ENCODE measurements at regions not wholly inside any gene's neighbourhood (a gene's known extent, or its start where the extent isn't known, plus 50 kb on each side); places are given as distances from the start of the nearest gene placed in this dataset.

DNA sequence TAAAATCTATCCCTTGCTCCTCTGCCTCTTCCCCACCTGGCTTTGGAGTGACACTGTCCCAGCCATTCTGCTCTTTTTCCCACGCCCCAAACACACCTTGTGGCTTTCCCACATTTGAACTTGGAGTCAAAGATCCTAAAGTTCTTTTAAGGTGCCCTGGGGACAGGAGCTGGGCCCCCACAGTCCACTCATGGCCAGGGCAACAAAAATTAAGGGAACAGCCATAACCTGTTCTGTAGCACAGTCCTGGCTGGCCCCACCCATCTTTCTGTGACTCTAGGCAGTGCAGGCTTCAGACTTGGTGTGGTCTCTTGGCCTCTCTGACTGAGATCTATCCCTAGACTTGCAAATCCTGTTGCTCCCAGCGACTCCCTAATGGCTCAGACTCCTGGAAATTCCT, 143.0 kb upstream of the MAGI3 start:
- H3K4me1 ChIP-seq (ENCODE audit: control insufficient read depth, insufficient read depth, low read length): no peaks in the 10 kb centered on the region
- no peak overlapping the region for H3K4me3 ChIP-seq (ENCODE audit: low read length)
- DNase-seq (ENCODE audit: low read depth): no peak
- peaks cover 7% of the 10 kb centered on the region for H3K27me3 ChIP-seq (replicated peaks; ENCODE audit: control insufficient read depth, insufficient read depth, low read length)
- H3K36me3 ChIP-seq (ENCODE audit: control insufficient read depth, insufficient read depth, low read length, severe bottlenecking): no peaks in the 10 kb centered on the region
- no peak overlapping the region for H3K9ac ChIP-seq (ENCODE audit: low read length)
- H3K9me3 ChIP-seq (ENCODE audit: control insufficient read depth, low read length): no peaks in the 10 kb centered on the region

DNA sequence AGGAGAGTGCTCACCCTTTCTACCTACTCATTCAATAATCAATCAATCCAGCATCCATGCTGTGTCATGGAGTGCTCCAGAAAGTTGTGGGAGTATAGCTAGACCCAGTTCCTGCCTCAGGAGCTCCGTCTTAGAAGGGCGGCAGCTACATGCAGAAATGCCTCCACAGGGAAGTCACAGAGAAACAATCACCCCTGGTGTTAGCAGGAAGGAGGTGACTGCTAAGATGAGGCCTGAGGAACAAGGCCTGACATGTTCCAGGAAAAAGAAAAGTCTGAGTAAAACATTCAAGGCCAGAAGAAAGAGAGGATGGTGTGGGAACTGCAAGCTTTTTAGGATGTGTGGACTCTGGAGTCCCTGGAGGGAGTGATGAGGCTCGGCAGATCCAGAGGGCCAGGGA, 142.5 kb upstream of the MAGI3 start:
- H3K27me3 ChIP-seq (replicated peaks; ENCODE audit: control insufficient read depth, insufficient read depth, low read length): peaks cover 10% of the 10 kb centered on the region
- no peaks in the 10 kb centered on the region for H3K36me3 ChIP-seq (ENCODE audit: control insufficient read depth, insufficient read depth, low read length, severe bottlenecking)
- H3K4me1 ChIP-seq (ENCODE audit: control insufficient read depth, insufficient read depth, low read length): no peaks in the 10 kb centered on the region
- H3K9ac ChIP-seq (ENCODE audit: low read length): no peak overlapping the region
- H3K9me3 ChIP-seq (ENCODE audit: control insufficient read depth, low read length): no peaks in the 10 kb centered on the region
- no peak for DNase-seq (ENCODE audit: low read depth)
- H3K4me3 ChIP-seq (ENCODE audit: low read length): no peak overlapping the region

DNA sequence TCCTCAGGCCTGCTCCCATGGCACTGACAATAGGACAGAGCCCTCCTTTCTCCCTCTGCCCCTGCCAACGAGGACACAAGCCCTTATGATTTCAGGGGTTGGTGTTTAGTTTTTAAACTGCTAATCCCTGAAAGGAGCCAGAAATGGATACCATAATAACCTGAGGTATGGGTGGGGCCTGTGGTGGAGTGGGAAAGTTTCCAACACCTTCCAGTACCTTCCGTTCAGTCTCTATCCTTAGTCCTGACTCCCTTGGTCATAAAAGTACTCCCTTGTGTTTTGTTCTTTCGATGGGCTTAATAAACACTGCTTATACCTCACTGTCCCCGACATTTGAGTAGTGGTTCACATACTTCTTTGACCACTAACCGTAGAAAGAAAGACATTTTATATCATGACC, 141.8 kb upstream of the MAGI3 start:
- Histone ChIP-seq H3K36me3 (ENCODE audit: control insufficient read depth, insufficient read depth, low read length, severe bottlenecking) (no peaks in the 10 kb centered on the region), H3K4me1 (ENCODE audit: control insufficient read depth, insufficient read depth, low read length) (no peaks in the 10 kb centered on the region), H3K9ac (ENCODE audit: low read length) (no peak overlapping the region), H3K9me3 (ENCODE audit: control insufficient read depth, low read length) (no peaks in the 10 kb centered on the region), H3K4me3 (ENCODE audit: low read length) (no peak overlapping the region), H3K27me3 (replicated peaks; ENCODE audit: control insufficient read depth, insufficient read depth, low read length) (peaks cover 11% of the 10 kb centered on the region)
- DNase-seq (ENCODE audit: low read depth): no peak

DNA sequence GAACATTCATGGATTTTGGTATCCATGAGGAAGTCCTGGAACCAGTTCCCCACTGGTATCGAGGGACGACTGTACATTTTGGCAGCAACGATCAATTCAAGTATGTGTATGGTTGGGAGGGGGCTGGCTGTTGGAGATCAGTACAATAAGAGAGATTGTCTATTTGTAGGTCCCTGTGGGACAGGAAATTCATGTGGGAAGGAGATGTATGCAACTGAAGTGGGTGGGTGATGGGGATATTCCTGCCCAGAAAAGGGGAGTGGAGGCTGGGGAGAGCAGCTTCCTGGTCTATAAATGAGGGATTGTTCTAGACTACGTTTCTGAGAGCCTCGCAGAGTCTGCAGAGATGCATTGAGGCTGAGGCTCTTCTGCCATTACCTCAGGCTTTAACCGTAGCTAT, 140.2 kb upstream of the MAGI3 start:
- peaks cover 14% of the 10 kb centered on the region for H3K27me3 ChIP-seq (replicated peaks; ENCODE audit: control insufficient read depth, insufficient read depth, low read length)
- no peaks in the 10 kb centered on the region for H3K4me1 ChIP-seq (ENCODE audit: control insufficient read depth, insufficient read depth, low read length)
- no peaks in the 10 kb centered on the region for H3K9me3 ChIP-seq (ENCODE audit: control insufficient read depth, low read length)

DNA sequence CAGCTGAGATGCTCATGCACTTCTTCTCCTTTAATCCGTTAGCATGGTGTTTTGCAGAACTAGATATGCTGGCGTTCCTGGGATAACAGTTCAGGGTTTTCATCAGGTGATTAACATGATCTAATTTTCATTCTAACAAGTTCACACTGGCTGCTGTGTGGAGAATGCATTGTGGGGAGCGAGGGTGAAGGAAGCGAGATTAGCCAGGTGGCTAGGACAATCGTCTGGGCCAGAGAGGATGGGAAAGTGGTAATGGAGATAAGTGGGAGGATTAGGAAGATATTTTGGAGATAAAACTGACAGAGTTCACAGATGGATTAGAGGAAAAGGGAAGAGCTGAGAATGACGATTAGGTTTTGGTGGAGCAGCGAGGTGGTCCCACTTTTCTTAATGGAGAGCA, 138.1 kb upstream of the MAGI3 start:
- Histone ChIP-seq H3K9me3 (ENCODE audit: control insufficient read depth, low read length) (no peaks in the 10 kb centered on the region), H3K36me3 (ENCODE audit: control insufficient read depth, insufficient read depth, low read length, severe bottlenecking) (no peaks in the 10 kb centered on the region), H3K4me3 (ENCODE audit: low read length) (no peak overlapping the region), H3K27me3 (replicated peaks; ENCODE audit: control insufficient read depth, insufficient read depth, low read length) (peaks cover 18% of the 10 kb centered on the region), H3K4me1 (ENCODE audit: control insufficient read depth, insufficient read depth, low read length) (no peaks in the 10 kb centered on the region), H3K9ac (ENCODE audit: low read length) (no peak overlapping the region)
- no peak for DNase-seq (ENCODE audit: low read depth)

More for the DNA sequence above, 140.2 kb upstream of the MAGI3 start:
- no peaks in the 10 kb centered on the region for H3K36me3 ChIP-seq (ENCODE audit: control insufficient read depth, insufficient read depth, low read length, severe bottlenecking)
- no peak overlapping the region for H3K9ac ChIP-seq (ENCODE audit: low read length)
- H3K4me3 ChIP-seq (ENCODE audit: low read length): no peak overlapping the region
- DNase-seq (ENCODE audit: low read depth): no peak

DNA sequence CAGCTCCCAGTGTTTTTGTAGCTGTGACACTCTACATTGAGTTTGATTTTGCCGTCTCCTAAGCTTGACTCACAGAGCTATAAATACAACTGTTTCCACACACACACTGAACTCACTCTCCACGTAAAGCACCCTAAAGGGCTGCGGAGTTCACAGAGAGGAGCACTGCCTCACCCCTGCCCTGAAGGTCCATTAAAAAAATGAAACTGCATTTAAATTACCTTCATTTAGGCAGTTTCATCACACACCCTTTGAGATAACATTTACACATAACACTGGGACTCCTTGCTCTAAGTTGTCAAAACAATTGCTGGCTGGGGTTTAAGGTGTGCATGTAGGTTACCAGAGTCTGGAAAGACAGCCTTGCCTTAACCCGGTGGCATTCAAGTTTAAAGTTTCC, 137.1 kb upstream of the MAGI3 start:
- Histone ChIP-seq H3K27me3 (replicated peaks; ENCODE audit: control insufficient read depth, insufficient read depth, low read length) (peaks cover 18% of the 10 kb centered on the region), H3K36me3 (ENCODE audit: control insufficient read depth, insufficient read depth, low read length, severe bottlenecking) (no peaks in the 10 kb centered on the region), H3K9ac (ENCODE audit: low read length) (no peak overlapping the region), H3K9me3 (ENCODE audit: control insufficient read depth, low read length) (no peaks in the 10 kb centered on the region), H3K4me1 (ENCODE audit: control insufficient read depth, insufficient read depth, low read length) (no peaks in the 10 kb centered on the region), H3K4me3 (ENCODE audit: low read length) (no peak overlapping the region)
- no peak for DNase-seq (ENCODE audit: low read depth)

DNA sequence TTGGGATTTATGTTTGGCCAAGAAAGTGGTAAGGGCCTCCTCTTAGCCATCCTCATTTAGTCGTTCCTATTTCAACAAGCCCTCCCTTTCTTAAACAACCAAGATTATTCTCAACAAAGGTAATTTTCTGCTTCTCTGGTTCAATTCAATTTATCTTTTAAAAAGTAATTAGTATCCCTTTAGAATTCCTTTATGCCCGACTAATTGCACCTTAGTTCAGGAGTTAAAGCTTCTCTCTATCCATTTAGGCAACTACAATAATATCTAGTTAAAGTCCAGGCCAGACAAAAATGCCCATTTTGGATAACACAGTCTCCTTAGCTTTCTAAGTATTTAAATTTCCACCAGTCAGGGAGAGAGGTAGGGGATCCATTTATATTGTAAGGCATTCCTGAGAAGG, 136.7 kb upstream of the MAGI3 start:
- Histone ChIP-seq H3K27me3 (replicated peaks; ENCODE audit: control insufficient read depth, insufficient read depth, low read length) (peaks cover 18% of the 10 kb centered on the region), H3K4me3 (ENCODE audit: low read length) (no peak overlapping the region), H3K4me1 (ENCODE audit: control insufficient read depth, insufficient read depth, low read length) (no peaks in the 10 kb centered on the region), H3K36me3 (ENCODE audit: control insufficient read depth, insufficient read depth, low read length, severe bottlenecking) (no peaks in the 10 kb centered on the region), H3K9ac (ENCODE audit: low read length) (no peak overlapping the region), H3K9me3 (ENCODE audit: control insufficient read depth, low read length) (no peaks in the 10 kb centered on the region)
- DNase-seq (ENCODE audit: low read depth): no peak

DNA sequence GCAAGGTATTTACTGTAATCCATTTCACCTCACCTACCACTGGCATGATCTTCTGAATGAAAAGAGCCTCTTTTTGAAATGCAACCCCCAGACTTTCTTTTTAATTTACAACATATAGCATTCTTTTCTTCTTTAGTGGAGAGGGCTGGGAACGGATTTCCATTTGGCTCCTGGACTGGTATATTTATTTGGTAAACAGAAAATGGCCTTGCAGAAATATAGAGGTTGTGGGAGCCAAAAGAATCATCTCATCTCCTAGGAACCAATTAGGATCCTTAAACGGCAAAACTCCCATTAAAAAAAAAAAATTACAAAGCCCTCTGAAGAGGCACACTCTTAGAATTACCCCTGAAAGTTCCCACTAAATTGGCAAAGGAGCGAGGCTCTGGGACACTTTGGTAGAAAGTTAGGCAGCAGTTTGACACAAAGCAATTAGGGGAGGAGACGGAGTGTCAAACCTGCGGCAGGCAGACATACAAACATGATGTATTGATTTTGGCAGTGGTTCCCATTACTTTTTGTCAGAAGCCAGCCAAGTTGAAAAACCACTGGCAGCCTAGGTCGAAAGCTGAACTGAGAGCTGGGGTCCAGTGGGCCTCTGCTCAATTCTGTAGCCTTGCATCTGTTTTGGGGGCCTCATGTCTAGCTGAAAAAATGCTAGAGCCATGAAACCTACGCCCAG, 135.1 kb upstream of the MAGI3 start:
- Histone ChIP-seq H3K27me3 (replicated peaks; ENCODE audit: control insufficient read depth, insufficient read depth, low read length) (peaks cover 13% of the 10 kb centered on the region), H3K4me3 (ENCODE audit: low read length) (no peak overlapping the region)
- DNase-seq (ENCODE audit: low read depth): no peak

DNA sequence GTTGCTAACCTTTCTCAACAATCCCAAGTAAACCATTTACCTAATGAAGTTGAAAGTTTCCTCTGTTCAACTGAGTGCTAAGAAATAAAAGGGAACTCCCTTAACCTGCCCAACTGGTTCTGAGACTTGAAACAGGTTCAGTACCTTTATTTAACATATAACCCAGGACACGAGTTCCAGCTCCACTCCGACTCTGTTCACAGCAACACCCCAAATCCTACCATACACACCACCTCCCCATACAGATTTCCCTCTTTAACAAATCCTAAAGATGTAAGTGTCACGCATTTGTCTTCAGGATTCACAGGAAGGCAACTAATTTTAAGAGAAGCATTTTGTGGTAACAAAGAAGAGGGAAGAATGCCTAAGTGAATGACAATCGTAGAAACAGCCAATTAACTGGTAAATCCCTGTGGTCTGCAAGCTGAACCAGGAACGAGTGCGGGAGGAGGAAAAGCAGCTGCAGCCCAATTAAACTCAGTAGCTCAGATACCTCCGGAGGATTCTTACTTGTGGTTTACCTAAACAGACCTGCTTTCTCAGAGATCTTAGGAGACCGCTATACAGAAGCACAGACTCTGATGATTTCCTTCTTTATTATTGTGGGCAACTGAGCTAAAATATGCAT, 134.5 kb upstream of the MAGI3 start:
- no peaks in the 10 kb centered on the region for H3K4me1 ChIP-seq (ENCODE audit: control insufficient read depth, insufficient read depth, low read length)
- no peaks in the 10 kb centered on the region for H3K36me3 ChIP-seq (ENCODE audit: control insufficient read depth, insufficient read depth, low read length, severe bottlenecking)
- H3K9ac ChIP-seq (ENCODE audit: low read length): no peak overlapping the region
- no peak overlapping the region for H3K4me3 ChIP-seq (ENCODE audit: low read length)
- H3K9me3 ChIP-seq (ENCODE audit: control insufficient read depth, low read length): no peaks in the 10 kb centered on the region
- DNase-seq (ENCODE audit: low read depth): no peak
- peaks cover 11% of the 10 kb centered on the region for H3K27me3 ChIP-seq (replicated peaks; ENCODE audit: control insufficient read depth, insufficient read depth, low read length)

More for the DNA sequence above, 135.1 kb upstream of the MAGI3 start:
- no peaks in the 10 kb centered on the region for H3K9me3 ChIP-seq (ENCODE audit: control insufficient read depth, low read length)
- no peak overlapping the region for H3K9ac ChIP-seq (ENCODE audit: low read length)
- no peaks in the 10 kb centered on the region for H3K36me3 ChIP-seq (ENCODE audit: control insufficient read depth, insufficient read depth, low read length, severe bottlenecking)
- no peaks in the 10 kb centered on the region for H3K4me1 ChIP-seq (ENCODE audit: control insufficient read depth, insufficient read depth, low read length)

DNA sequence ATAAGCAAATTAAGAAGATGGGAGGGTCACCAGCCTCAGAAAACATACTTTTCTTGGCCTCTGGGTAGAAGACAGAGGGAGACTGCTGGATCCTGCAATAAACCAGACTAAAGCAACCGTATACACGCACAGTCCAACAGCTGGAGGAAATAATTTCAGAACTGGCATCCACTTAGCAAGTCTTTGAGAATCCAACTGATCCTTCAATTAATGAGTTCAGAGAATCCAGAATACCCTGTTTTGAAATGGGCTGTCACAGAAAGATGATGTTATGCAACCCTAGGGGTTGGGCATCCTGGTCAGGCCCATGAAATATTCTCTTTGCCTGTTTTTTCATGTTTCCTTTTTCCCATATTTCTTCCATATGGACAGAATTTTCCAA, 134.0 kb upstream of the MAGI3 start:
- no peaks in the 10 kb centered on the region for H3K4me1 ChIP-seq (ENCODE audit: control insufficient read depth, insufficient read depth, low read length)
- no peaks in the 10 kb centered on the region for H3K9me3 ChIP-seq (ENCODE audit: control insufficient read depth, low read length)
- peaks cover 11% of the 10 kb centered on the region for H3K27me3 ChIP-seq (replicated peaks; ENCODE audit: control insufficient read depth, insufficient read depth, low read length)
- no peak overlapping the region for H3K9ac ChIP-seq (ENCODE audit: low read length)
- no peak for DNase-seq (ENCODE audit: low read depth)
- H3K36me3 ChIP-seq (ENCODE audit: control insufficient read depth, insufficient read depth, low read length, severe bottlenecking): no peaks in the 10 kb centered on the region
- no peak overlapping the region for H3K4me3 ChIP-seq (ENCODE audit: low read length)

DNA sequence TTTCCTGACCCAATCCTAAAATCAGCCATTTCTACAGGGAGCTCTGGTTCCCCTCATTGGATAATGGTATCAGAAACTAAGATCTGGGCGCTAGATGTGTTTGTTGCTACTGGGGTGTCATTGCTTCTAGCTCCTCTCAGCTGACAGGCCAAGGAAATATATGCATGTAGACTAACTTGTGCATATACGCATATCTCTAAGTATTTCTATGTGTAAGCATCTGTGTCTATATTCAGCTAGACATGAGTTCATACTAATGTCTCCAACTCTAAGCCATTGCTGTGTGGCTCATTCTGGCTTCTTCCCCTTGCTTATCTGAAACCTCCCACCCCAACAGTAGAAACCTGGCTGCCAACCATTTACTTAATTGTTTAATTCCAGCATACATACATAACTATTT, 130.3 kb upstream of the MAGI3 start:
- Histone ChIP-seq H3K27me3 (replicated peaks; ENCODE audit: control insufficient read depth, insufficient read depth, low read length) (peaks cover 4% of the 10 kb centered on the region), H3K9ac (ENCODE audit: low read length) (no peak overlapping the region), H3K36me3 (ENCODE audit: control insufficient read depth, insufficient read depth, low read length, severe bottlenecking) (no peaks in the 10 kb centered on the region), H3K4me1 (ENCODE audit: control insufficient read depth, insufficient read depth, low read length) (no peaks in the 10 kb centered on the region), H3K9me3 (ENCODE audit: control insufficient read depth, low read length) (no peaks in the 10 kb centered on the region), H3K4me3 (ENCODE audit: low read length) (no peak overlapping the region)
- DNase-seq (ENCODE audit: low read depth): no peak

DNA sequence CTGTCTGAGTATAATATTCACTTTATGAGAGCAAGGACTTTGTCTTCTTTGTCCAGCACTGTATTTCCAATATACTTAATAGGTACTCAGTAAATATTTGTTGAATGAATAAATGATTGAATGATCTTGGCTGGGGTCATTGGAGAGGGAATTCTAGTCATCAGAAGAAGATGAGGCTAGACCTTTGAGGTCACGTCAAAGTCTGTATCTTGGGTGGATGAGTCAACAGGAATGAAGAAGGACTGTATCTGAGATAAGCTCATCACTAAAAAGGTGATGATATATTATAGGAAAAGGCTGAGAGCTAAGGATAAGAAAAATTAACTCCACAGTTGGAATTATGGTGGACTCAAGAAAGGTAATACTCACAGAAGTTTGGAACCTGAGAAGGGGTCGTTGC, 125.1 kb upstream of the MAGI3 start:
- Histone ChIP-seq H3K36me3 (ENCODE audit: control insufficient read depth, insufficient read depth, low read length, severe bottlenecking) (no peaks in the 10 kb centered on the region), H3K4me3 (ENCODE audit: low read length) (no peak overlapping the region), H3K9ac (ENCODE audit: low read length) (no peak overlapping the region), H3K27me3 (replicated peaks; ENCODE audit: control insufficient read depth, insufficient read depth, low read length) (peaks cover 9% of the 10 kb centered on the region), H3K4me1 (ENCODE audit: control insufficient read depth, insufficient read depth, low read length) (no peaks in the 10 kb centered on the region), H3K9me3 (ENCODE audit: control insufficient read depth, low read length) (no peaks in the 10 kb centered on the region)
- no peak for DNase-seq (ENCODE audit: low read depth)

Measured in adipocyte (in vitro differentiated cells).